ENCODE measurements at regions not wholly inside any gene's neighbourhood (a gene's known extent, or its start where the extent isn't known, plus 50 kb on each side); places are given as distances from the start of the nearest gene placed in this dataset.

GRCh38 chr15:98562331-98562937 lies 85.9 kb upstream of the IGF1R start:
- TF ChIP-seq CTCF (IDR thresholded peaks at IDR 0.05) (no peak), POLR2A (IDR thresholded peaks at IDR 0.05) (no peak)
